B cell (primary cell): ENCODE measurements at regions not wholly inside any gene's neighbourhood (a gene's known extent, or its start where the extent isn't known, plus 50 kb on each side); places are given as distances from the start of the nearest gene placed in this dataset.

Experiments used
- ATAC-seq: fragments of 200-7000 bp; cut with Tn5 transposase; one replicate; pipeline ENCODE4 v1.10.0; 2021; ENCODE audit warnings: low read depth, mild to moderate bottlenecking, moderate number of reproducible peaks, moderate library complexity
- CTCF ChIA-PET: fragments of 350-600 bp; sonication (Branson Sonifier 250); formaldehyde crosslinking; loops from one replicate; lab custom pipeline; 2021; ENCODE audit warnings: antibody characterized with exemption, inconsistent platforms; lab: Charles Lee
- POLR2A ChIA-PET: fragments of 350-600 bp; sonication (Branson Sonifier 250); formaldehyde crosslinking; loops from one replicate; lab custom pipeline; 2021; ENCODE audit warnings: antibody characterized with exemption; lab: Charles Lee
- DNase-seq: peaks from one replicate; pipeline ENCODE4 v3.0.0; 2013
- H2AFZ ChIP-seq: 2 replicates; pipeline ENCODE4 v1.6.1; 2012; ENCODE audit warnings: mild to moderate bottlenecking, low read depth, low read length; ENCODE audit not compliant: insufficient read depth, poor library complexity, severe bottlenecking
- H3K27ac ChIP-seq, 2 donors: 1 replicate in 1 of 2; 2 replicates in 1 of 2; pipeline ENCODE4 v1.5.1; 2012 to 2013; ENCODE audit warnings: low read length in 2 of 2, mild to moderate bottlenecking in 2 of 2, moderate library complexity in 1 of 2
- H3K27me3 ChIP-seq, 4 experiments: fragments of 200-600 bp in 1 of 4; sonication (generic) in 1 of 4; replicated peaks in 1 of 4; 1 replicate in 2 of 4; 2 replicates in 2 of 4; pipeline versions ENCODE4 v1.6.1 to v1.7.0; 2013 to 2016; ENCODE audit warnings: low read length in 3 of 4, mild to moderate bottlenecking in 2 of 4, mixed read lengths in 1 of 4, moderate library complexity in 1 of 4; ENCODE audit not compliant: insufficient read depth in 4 of 4, control insufficient read depth in 3 of 4; ENCODE audit errors: control extremely low read depth in 1 of 4
- H3K36me3 ChIP-seq, 2 experiments: replicated peaks in 1 of 2; 1 replicate in 1 of 2; 2 replicates in 1 of 2; pipeline versions ENCODE4 v1.6.1 to v1.7.1; 2013; ENCODE audit warnings: low read length in 1 of 2; ENCODE audit not compliant: insufficient read depth in 2 of 2, control insufficient read depth in 1 of 2; ENCODE audit errors: control extremely low read depth in 1 of 2, extremely low read depth in 1 of 2
- H3K4me1 ChIP-seq, 2 donors: fragments of 200-600 bp in 1 of 2; sonication (generic) in 1 of 2; 1 replicate in 1 of 2; 2 replicates in 1 of 2; pipeline versions ENCODE4 v1.5.1 to v1.6.1; 2013 to 2017; ENCODE audit warnings: low read length in 2 of 2; ENCODE audit not compliant: control insufficient read depth in 2 of 2, insufficient read depth in 2 of 2
- H3K4me2 ChIP-seq: replicated peaks from 2 replicates; pipeline ENCODE3; 2012; ENCODE audit warnings: mild to moderate bottlenecking, low read depth, low read length; ENCODE audit not compliant: poor library complexity, severe bottlenecking
- H3K4me3 ChIP-seq, 5 experiments: fragments of 200-600 bp in 1 of 5; sonication (generic) in 1 of 5; 1 replicate in 3 of 5; 2 replicates in 2 of 5; pipeline versions ENCODE4 v1.5.1 to v1.7.0; 2011 to 2016; ENCODE audit warnings: low read length in 4 of 5, mild to moderate bottlenecking in 4 of 5, low read depth in 2 of 5, control low read depth in 1 of 5, moderate library complexity in 1 of 5; ENCODE audit not compliant: insufficient read depth in 1 of 5; ENCODE audit errors: control extremely low read depth in 1 of 5, extremely low read depth in 1 of 5
- H3K79me2 ChIP-seq: fragments of 200-600 bp; sonication (generic); one replicate; pipeline ENCODE4 v1.6.0; 2016; ENCODE audit warnings: low read length; ENCODE audit not compliant: control insufficient read depth, insufficient read depth
- H3K9ac ChIP-seq: fragments of 200-600 bp; sonication (generic); 2 replicates; pipeline ENCODE4 v1.6.1; 2017; ENCODE audit warnings: mild to moderate bottlenecking, low read length, moderate library complexity
- H3K9me3 ChIP-seq, 3 donors: one replicate each; pipeline versions ENCODE4 v1.6.1 to v1.7.1; 2013; ENCODE audit warnings: low read length in 2 of 3; ENCODE audit not compliant: control insufficient read depth in 2 of 3, insufficient read depth in 1 of 3; ENCODE audit errors: control extremely low read depth in 1 of 3
- H4K20me1 ChIP-seq: 2 replicates; pipeline ENCODE4 v1.6.0; 2012; ENCODE audit warnings: mild to moderate bottlenecking, low read length; ENCODE audit not compliant: insufficient read depth, control insufficient read depth, poor library complexity, severe bottlenecking
- H3K27ac Mint-ChIP-seq: one replicate; pipeline ENCODE4 v1.8.0; 2021; ENCODE audit warnings: mixed read lengths
- H3K27me3 Mint-ChIP-seq: one replicate; pipeline ENCODE4 v1.8.0; 2021; ENCODE audit warnings: mixed read lengths
- H3K4me1 Mint-ChIP-seq: one replicate; pipeline ENCODE4 v1.8.0; 2021; ENCODE audit warnings: mixed read lengths
- H3K4me3 Mint-ChIP-seq: one replicate; pipeline ENCODE4 v1.8.0; 2021; ENCODE audit warnings: mixed read lengths
- H3K9me3 Mint-ChIP-seq: one replicate; pipeline ENCODE4 v1.8.0; 2022; ENCODE audit warnings: mixed read lengths; ENCODE audit not compliant: insufficient read depth
- EZH2 ChIP-seq: IDR thresholded peaks from 2 replicates; pipeline ENCODE4 v1.6.1; 2012; ENCODE audit warnings: borderline replicate concordance, low read depth, mild to moderate bottlenecking, moderate library complexity, low read length; ENCODE audit not compliant: insufficient read depth, poor library complexity, severe bottlenecking
- WGBS: methylation state at CpG from one replicate; pipeline ENCODE4 v1.1.5; 2013; ENCODE audit warnings: missing lambda C conversion rate; ENCODE audit not compliant: insufficient coverage; 5-methylcytosine and 5-hydroxymethylcytosine counted together
- intact Hi-C: fragments of 100-400 bp; cut with micrococcal nuclease; formaldehyde crosslinking; loops from one replicate; pipeline ENCODE4 v1.10.0; 2022
- TF ChIP-seq, protein P1 (sequence below): fragments of 200-600 bp; IDR thresholded peaks from one replicate; pipeline ENCODE4 v1.8.0; 2022; ENCODE audit warnings: antibody characterized with exemption, mild to moderate bottlenecking

DNA sequence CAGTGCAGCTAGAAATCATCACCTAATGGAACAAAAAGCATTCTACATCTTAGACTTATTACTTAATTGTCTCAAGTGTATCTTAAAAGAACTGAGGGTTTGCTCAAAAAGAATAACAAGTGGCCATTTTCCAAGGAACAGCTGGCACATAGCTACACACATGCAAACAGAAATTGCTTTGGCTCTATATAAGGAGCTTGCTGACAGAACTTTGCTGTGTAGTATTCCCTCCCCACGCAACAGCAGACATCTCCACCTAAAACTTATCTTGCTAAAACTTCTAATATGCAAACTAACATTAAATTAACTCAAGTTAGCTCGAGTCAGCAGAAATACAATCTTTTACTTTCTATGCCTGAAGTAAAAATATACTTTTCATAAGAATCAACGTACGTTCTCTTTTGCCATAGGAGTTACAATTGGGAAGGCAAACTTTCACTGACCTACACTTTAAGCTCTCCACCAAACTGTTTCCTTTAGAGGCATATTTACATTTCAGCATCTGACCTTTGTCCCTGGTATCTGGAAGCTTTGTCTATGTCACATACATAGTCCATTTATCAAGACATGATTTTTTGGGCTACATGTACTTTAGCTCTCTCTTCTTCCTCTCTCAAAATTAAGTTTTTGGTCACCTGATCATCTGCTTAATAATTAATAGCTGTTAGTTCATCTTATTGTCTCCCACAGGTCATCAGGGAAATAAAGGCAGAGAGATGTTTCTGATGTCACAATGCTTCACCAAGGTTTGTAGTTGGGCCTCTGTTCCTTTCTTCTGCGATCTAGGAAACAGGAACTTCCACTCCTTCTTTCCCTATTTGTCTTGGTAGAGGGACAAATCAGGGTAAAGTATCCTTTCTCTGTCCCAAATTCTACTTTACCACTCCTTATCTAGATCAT, 163.4 kb upstream of the AGTR1 start:
- ATAC-seq (no peak), DNase-seq (no peak)
- 81% methylated on average over 4 of the region's 5 CpGs for WGBS
- no peaks in the 10 kb centered on the region for H3K4me1 ChIP-seq
- no peaks in the 10 kb centered on the region for H3K36me3 ChIP-seq
- no peak overlapping the region for H3K9ac ChIP-seq
- Mint-ChIP-seq H3K27ac (no peak overlapping the region), H3K4me3 (no peak overlapping the region), H3K4me1 (no peaks in the 10 kb centered on the region), H3K27me3 (no peaks in the 10 kb centered on the region), H3K9me3 (peaks cover 4% of the 10 kb centered on the region)
- no peaks in the 10 kb centered on the region for H3K27me3 ChIP-seq
- no peak overlapping the region for H2AFZ ChIP-seq
- POLR2A ChIA-PET, result no interaction called here
- TF ChIP-seq EZH2, result no peak
- TF ChIP-seq, protein P1, sequence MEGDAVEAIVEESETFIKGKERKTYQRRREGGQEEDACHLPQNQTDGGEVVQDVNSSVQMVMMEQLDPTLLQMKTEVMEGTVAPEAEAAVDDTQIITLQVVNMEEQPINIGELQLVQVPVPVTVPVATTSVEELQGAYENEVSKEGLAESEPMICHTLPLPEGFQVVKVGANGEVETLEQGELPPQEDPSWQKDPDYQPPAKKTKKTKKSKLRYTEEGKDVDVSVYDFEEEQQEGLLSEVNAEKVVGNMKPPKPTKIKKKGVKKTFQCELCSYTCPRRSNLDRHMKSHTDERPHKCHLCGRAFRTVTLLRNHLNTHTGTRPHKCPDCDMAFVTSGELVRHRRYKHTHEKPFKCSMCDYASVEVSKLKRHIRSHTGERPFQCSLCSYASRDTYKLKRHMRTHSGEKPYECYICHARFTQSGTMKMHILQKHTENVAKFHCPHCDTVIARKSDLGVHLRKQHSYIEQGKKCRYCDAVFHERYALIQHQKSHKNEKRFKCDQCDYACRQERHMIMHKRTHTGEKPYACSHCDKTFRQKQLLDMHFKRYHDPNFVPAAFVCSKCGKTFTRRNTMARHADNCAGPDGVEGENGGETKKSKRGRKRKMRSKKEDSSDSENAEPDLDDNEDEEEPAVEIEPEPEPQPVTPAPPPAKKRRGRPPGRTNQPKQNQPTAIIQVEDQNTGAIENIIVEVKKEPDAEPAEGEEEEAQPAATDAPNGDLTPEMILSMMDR, result no peak
- H3K27ac ChIP-seq, result no peak overlapping the region
- no peak overlapping the region for H3K4me3 ChIP-seq
- H3K4me2 ChIP-seq, result no peak overlapping the region
- no peaks in the 10 kb centered on the region for H3K79me2 ChIP-seq
- no peaks in the 10 kb centered on the region for H4K20me1 ChIP-seq
- intact Hi-C loops, result no loop called here
- CTCF ChIA-PET, result no interaction called here
- H3K9me3 ChIP-seq, result no peaks in the 10 kb centered on the region

DNA sequence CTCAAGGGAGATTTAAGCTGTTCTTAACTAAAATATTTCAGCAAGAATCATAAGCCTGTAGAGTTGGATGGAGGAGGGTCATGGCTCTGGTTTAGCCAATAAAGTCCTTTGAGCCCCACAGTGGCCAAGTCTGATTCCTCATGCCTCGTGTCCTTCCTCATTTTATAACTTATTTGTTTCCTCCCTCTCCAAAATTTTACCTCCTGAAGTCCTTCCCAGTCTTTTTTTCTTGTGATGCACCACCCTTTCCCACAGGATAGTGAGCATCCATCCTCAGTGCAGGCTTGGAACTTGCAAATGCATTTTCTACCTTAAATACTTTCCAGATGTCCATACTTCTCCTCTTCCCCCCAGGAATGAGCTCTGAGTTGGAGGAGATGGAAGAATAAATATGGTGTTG, 162.7 kb upstream of the AGTR1 start:
- H4K20me1 ChIP-seq, result no peaks in the 10 kb centered on the region
- no peaks in the 10 kb centered on the region for H3K79me2 ChIP-seq
- no peaks in the 10 kb centered on the region for H3K4me1 ChIP-seq
- TF ChIP-seq, protein P1, result no peak
- no peak for TF ChIP-seq EZH2
- no peaks in the 10 kb centered on the region for H3K27me3 ChIP-seq
- H3K9ac ChIP-seq, result no peak overlapping the region
- POLR2A ChIA-PET, result no interaction called here
- Mint-ChIP-seq H3K4me3 (no peak overlapping the region), H3K27me3 (no peaks in the 10 kb centered on the region), H3K4me1 (no peaks in the 10 kb centered on the region), H3K9me3 (peaks cover 4% of the 10 kb centered on the region), H3K27ac (no peak overlapping the region)
- no peak overlapping the region for H3K4me2 ChIP-seq
- no peak overlapping the region for H3K27ac ChIP-seq
- ATAC-seq (no peak), DNase-seq (no peak)
- CTCF ChIA-PET, result no interaction called here
- no peak overlapping the region for H3K4me3 ChIP-seq
- no peaks in the 10 kb centered on the region for H3K9me3 ChIP-seq
- no peak overlapping the region for H2AFZ ChIP-seq
- intact Hi-C loops, result no loop called here
- no peaks in the 10 kb centered on the region for H3K36me3 ChIP-seq
- 30% methylated on average over 1 of the region's 1 CpG for WGBS
